Lower leg skin (tissue), 4 donors: ENCODE measurements at regions not wholly inside any gene's neighbourhood (a gene's known extent, or its start where the extent isn't known, plus 50 kb on each side); places are given as distances from the start of the nearest gene placed in this dataset.
"Not testable (repeated sequence)": the region's sequence is repeated elsewhere in the genome, so short reads cannot be mapped to it uniquely, and the experiment has no call there.

ENCODE experiments used
- DNase-seq, 2 donors: peaks; one replicate each; pipeline ENCODE4 v3.0.0-alpha.2; 2019; ENCODE audit warnings: low spot score in 2 of 2
- H3K4me3 ChIP-seq: fragments of 200-600 bp; sonication (generic); 2 replicates; pipeline ENCODE4 v1.5.1; 2017; ENCODE audit warnings: mild to moderate bottlenecking, low read depth; ENCODE audit not compliant: poor library complexity, severe bottlenecking
- CTCF ChIP-seq, 3 donors: fragments of 450-650 bp; IDR thresholded peaks; one replicate each; pipeline ENCODE4 v1.5.1; 2016; ENCODE audit warnings: antibody characterized with exemption in 3 of 3, mild to moderate bottlenecking in 3 of 3, moderate library complexity in 2 of 3
- POLR2A ChIP-seq, 2 donors: fragments of 450-650 bp; IDR thresholded peaks; one replicate each; pipeline ENCODE4 v1.6.1; 2016 to 2017; ENCODE audit warnings: antibody characterized with exemption in 2 of 2, mild to moderate bottlenecking in 1 of 2, moderate library complexity in 1 of 2
- WGBS, 2 donors: methylation state at CpG; one replicate each; pipeline ENCODE4 v1.1.5; 2018; 5-methylcytosine and 5-hydroxymethylcytosine counted together
- intact Hi-C: fragments of 100-400 bp; cut with DNase I; formaldehyde crosslinking; loops from one replicate; pipeline ENCODE4 v1.15.0; 2023; ENCODE audit warnings: low total_unique reads

GRCh38 chr1:73673971-73674370, 524.0 kb downstream of the LRRIQ3 start:
- intact Hi-C loops = no loop called here
- 57 to 71% methylated on average over 1 of the region's 1 CpG for WGBS, 2 donors

GRCh38 chr1:73671530-73671929, 526.4 kb downstream of the LRRIQ3 start:
- intact Hi-C loops = no loop called here
- TF ChIP-seq POLR2A (IDR thresholded peaks at IDR 0.05) = no peak
- TF ChIP-seq CTCF (IDR thresholded peaks at IDR 0.05) = no peak
- H3K4me3 ChIP-seq = no peak overlapping the region
- 79 to 94% methylated on average over 1 of the region's 1 CpG for WGBS, 2 donors
- no peak for DNase-seq

More at GRCh38 chr1:73673971-73674370, 524.0 kb downstream of the LRRIQ3 start:
- no peak for TF ChIP-seq POLR2A (IDR thresholded peaks at IDR 0.05)
- TF ChIP-seq CTCF (IDR thresholded peaks at IDR 0.05) = no peak
- H3K4me3 ChIP-seq = no peak overlapping the region
- DNase-seq = no peak

- DNase-seq, H3K4me3 ChIP-seq, intact Hi-C loops: not testable (repeated sequence)
- WGBS, 2 donors = 84 to 88% methylated on average over 3 to 4 of the region's 4 CpGs
These were observed 530.0 kb downstream of the LRRIQ3 start for GRCh38 chr1:73667959-73668358.

- 91% methylated on average over 2 of the region's 2 CpGs for WGBS, 2 donors
- intact Hi-C loops = no loop called here
These were observed 535.5 kb downstream of the LRRIQ3 start for GRCh38 chr1:73662526-73662925.

GRCh38 chr1:73659136-73659535, 538.8 kb downstream of the LRRIQ3 start:
- TF ChIP-seq POLR2A (IDR thresholded peaks at IDR 0.05) (no peak), CTCF (IDR thresholded peaks at IDR 0.05) (no peak)
- H3K4me3 ChIP-seq = no peak overlapping the region
- WGBS, 2 donors = 69 to 73% methylated on average over 2 of the region's 2 CpGs
- DNase-seq = no peak
- intact Hi-C loops = no loop called here

More at GRCh38 chr1:73662526-73662925, 535.5 kb downstream of the LRRIQ3 start:
- H3K4me3 ChIP-seq = no peak overlapping the region
- TF ChIP-seq POLR2A (IDR thresholded peaks at IDR 0.05) (no peak), CTCF (IDR thresholded peaks at IDR 0.05) (no peak)
- no peak for DNase-seq

GRCh38 chr1:73654714-73655113, 543.3 kb downstream of the LRRIQ3 start:
- intact Hi-C loops = no loop called here
- H3K4me3 ChIP-seq = no peak overlapping the region

More at GRCh38 chr1:73654714-73655113, 543.3 kb downstream of the LRRIQ3 start:
- no peak for DNase-seq
- TF ChIP-seq CTCF (IDR thresholded peaks at IDR 0.05) = no peak
- no peak for TF ChIP-seq POLR2A (IDR thresholded peaks at IDR 0.05)
